Suprapubic skin (tissue), 3 donors: ENCODE measurements at regions not wholly inside any gene's neighbourhood (a gene's known extent, or its start where the extent isn't known, plus 50 kb on each side); places are given as distances from the start of the nearest gene placed in this dataset.
"Not testable (repeated sequence)": the region's sequence is repeated elsewhere in the genome, so short reads cannot be mapped to it uniquely, and the experiment has no call there.

ENCODE experiments used
- CTCF ChIP-seq, 2 donors: fragments of 200-600 bp in 1 of 2; fragments of 450-650 bp in 1 of 2; sonication (generic) in 1 of 2; IDR thresholded peaks; one replicate each; pipeline ENCODE4 v1.5.1; 2016 to 2019; ENCODE audit warnings: antibody characterized with exemption in 2 of 2, mild to moderate bottlenecking in 1 of 2, moderate library complexity in 1 of 2
- EP300 ChIP-seq: sonication (generic); formaldehyde crosslinking; IDR thresholded peaks from one replicate; pipeline ENCODE4 v1.6.1; 2017; ENCODE audit warnings: antibody characterized with exemption

- not testable (repeated sequence) for TF ChIP-seq CTCF (IDR thresholded peaks at IDR 0.05); EP300
Observed at GRCh38 chr17:52409222-52409621, 250.7 kb upstream of the CA10 start.
